NCI-H187 (cell line): ENCODE measurements at regions not wholly inside any gene's neighbourhood (a gene's known extent, or its start where the extent isn't known, plus 50 kb on each side); places are given as distances from the start of the nearest gene placed in this dataset.

ENCODE experiments used
- DNase-seq, 2 experiments: peaks; one replicate each; lab custom pipeline; 2025; lab: John Stamatoyannopoulos, UW

DNA sequence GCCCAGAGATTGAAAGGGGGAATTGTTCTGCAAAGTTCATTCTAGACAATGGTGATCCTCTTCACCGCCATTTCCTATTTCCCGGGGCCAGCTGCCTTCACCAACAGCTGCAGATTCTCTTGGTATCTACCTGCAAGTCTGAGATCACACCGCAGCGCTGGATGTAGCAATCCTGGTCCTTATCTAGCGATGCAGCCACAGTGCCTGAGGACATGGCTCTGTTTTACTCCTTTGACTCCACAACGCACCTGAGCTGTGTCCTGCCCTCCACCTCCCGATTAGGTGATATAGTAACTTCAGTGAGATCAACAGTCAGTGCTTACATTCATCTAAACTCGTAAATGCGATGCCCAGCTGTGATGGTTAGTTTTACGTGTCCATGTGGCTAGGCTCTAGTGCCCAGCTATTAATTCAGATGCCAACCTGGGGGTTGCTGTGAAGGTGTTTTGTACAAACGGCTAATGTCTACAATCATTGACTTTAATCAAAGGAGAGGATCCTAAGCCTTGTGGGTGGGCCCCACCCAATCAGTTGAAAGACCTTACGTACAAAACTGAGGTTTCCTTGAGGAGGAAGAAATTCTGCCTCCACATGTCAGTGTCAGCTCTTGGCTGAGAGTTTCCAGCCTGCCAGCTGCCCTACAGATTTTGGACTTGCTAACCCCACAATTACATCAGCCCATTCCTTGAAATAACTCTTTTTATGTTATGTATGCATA lies 189.8 kb downstream of the SH3BP4 start:
- DNase-seq, result no peak

DNA sequence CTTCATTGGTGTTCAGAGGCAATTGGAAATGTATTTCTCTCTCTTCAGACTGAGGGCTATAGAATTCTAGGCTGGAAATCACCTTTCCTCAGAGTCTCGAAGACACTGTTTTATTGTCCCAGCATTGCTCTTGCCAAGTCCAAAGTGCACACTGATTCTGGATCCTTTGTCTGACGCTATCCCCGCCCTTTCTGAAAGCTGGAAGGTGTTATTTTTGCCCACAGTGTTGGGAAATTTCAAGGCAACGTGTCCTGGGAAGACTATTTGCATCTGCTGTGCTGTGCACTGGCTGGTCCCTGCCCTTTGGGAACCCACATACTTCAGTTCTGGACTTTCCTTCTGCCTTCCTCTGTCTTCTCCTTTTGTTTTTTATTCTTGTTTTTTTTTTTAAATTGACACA lies 190.8 kb downstream of the SH3BP4 start:
- no peak for DNase-seq

DNA sequence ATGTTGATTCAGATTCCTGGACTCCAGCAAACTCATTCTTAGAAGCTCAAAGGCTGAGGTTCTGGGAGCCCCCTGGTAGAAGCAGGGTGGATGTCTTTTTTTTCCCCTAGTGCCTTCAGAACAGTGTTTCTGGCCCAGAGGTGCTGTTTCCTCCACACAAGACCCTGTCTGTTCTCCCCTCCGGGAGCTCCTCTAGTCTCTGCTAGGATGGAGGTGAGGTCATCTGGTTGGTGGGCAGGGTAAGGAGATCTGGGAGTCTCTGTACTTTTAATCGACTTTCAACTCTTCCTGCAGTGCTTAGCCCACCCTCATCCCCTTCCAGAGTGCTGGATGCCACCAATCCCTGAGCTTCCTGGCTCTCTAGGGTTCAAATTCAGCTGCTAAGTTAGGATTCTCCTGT lies 192.0 kb downstream of the SH3BP4 start:
- no peak for DNase-seq

DNA sequence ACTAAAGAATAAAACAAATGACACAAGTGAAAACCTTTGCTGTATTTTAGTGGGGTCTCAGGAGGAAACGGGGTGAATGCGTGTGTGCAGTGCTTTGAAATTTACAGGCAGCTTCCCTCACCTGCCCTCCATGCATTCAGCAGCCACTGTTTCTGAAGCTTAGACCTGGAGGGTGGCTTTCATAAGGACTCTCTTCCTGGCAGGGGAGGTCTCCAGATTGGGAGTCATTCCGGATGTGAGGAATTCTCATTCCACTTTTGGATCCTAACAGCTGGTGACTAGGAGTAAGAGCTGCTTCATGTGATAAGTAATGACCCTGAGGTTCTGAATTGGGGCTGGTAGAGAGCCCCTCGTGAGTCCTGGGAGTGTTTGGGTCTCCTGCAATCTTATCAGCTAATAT lies 192.5 kb downstream of the SH3BP4 start:
- DNase-seq, result no peak

DNA sequence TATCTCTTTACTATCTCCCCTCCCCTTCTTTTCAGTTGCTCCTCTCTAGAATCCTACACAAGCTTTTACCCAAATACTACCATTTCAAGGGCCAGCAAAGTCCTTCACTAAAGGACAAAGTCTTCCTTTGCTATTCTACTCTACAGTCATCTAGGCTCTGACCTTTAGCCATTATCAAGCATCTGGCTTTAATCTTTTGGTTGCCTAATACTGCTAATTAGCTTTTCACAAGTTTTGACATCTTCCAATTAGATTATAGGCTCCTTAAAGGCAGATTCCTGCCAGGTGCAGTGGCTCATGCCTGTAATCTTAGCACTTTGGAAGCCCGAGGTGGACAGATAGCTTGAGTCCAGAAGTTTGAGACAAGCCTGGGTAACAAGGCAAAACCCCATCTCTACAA lies 194.4 kb downstream of the SH3BP4 start:
- no peak for DNase-seq

DNA sequence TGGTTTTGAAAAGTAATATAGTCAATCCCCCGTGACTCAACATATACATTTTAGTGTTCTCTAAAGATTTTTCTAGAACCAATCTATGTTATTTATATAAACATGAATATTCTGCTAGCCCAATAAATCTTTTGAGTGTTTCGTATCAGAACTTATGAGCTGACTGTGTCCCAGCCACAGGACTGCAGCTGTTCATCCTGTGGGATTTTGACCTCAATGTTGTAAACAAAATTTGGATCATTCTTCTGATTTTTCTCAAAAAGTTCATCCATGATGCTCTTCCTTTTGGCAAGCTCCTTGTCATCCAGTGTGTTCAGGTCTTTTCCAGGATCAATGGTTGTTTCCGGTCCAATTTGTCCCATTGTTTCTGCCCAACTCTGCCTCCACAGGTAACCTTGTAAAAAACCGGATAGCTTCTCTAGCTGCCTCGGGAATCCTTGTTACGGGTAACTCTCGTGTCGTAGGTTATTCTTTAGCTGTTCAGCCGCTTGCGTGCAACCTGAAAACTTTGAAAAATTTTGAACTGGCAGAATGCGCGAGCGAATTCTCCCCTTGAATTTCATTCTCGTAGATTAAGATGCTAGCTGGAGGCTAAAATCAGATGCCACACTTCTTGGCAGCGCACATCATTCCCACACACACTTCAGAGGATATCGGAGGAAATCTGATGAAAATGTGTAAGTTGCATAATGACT lies 195.2 kb downstream of the SH3BP4 start:
- DNase-seq, result no peak

DNA sequence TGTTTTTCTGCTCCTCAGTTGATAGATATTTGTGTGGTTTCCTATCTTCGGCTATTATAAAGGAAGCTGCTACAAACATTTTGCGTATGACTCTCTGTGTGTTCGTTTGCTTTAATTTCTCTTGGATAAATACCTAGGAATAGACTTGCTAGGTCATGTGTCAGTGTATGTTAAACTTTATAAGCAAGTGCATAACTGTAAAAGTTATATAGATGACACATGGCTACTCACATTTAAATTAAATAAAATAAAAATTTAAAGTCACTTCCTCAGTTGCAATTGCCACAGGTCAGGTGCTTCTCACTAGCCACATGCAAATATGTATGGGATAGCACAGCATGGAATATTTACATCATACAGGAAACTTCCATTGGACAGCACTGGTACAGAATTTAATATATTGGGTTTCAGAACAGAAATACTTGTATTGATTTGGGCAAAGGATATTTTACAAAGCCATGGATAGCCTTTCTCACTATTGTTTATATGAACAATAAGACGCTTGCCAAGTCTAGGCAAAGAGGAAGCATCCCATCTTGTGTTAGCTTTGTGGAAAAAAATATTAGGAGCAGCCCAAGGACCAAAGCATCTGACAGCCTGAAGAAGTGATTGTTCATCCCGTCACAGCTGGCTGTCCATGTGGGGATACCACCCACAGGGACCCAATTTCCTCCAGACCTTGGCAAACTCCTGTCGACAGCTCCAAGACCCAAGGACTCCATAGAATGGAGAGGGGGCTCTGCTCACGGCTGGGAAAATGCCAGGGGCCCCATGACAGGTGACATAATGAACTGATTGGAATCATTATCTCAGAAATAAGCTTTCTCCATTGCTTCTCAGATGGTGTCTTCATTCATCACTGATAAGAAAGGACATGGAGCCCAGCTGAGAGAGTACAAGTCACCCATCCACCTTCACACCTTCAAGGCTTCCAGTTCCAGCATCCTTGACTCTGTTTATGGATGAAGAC lies 196.7 kb downstream of the SH3BP4 start:
- no peak for DNase-seq

DNA sequence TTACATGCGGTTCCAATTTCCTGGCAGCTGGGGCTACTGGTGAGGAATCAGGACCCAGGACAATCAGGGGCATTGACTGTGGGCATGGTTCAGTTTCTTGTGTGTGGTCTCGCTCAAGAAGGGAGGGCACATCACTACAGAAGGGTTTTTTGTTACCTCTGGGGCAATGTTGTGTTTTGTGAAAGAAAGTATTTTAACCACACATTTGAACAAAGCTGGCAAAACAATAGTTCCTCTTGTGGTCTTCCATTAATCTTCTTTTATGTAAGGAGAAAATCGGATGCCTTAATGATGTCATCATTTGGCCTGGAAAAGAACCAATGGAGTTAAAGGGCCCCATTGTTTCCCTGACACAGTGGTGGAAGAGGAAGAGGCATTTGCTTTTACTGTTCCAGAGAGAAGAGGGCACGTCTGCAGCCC lies 197.4 kb downstream of the SH3BP4 start:
- DNase-seq, result no peak

DNA sequence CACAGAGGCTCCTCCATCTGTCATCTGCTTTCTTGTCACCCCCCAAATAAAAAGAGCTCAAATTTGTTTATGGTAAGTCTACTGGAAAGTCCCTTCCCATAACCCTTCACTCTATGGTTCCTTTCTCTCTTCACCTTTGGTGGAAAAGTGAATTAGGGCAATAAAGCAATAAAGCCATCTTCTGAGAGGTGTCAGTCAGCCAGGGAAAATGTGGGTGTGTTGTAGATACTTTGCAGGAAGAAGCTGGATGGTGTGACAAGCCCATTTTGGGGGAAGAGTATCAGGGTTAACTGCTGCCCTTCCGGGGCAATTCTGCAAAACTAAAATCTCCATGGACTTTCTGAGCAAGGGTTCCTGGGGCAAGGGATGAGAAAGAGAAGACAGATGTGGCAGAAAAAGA lies 197.9 kb downstream of the SH3BP4 start:
- DNase-seq, result no peak

DNA sequence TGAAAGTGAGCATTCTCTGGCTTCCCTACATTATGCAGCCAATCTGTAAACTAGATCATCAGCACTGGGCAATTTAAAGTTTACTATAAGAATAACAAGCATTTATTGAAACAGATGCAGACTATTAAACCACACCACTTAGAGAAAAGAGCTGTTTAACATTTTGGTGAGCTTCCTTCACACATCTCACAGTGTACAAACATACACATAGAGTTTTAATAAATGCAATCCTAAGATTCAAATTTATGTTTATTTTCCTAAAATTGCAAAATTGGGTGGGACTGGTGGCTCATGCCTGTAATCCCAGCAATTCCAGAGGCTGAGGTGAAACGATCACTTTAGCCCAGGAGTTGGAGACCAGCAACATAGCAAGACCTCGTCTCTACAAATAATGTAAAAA lies 199.3 kb downstream of the SH3BP4 start:
- DNase-seq, result no peak

DNA sequence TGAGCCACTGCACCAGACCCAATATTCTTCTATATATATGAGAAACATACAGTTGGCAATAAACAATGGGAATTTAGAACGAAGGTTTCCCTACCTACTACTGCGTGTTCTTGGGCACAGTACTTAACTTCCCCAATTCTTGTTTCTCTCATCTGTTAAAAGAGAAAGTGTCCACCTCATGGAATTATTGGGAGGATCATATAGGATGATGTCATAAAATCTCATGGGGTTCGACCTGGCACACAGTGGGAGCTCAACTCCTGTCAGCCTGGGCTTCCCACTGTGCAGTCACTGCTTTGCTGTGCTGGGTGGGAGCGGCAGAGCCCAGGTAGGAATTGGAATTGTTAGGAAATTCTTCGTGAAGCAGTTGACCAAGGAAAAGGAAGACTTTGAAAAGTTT lies 203.3 kb downstream of the SH3BP4 start:
- DNase-seq, result no peak

DNA sequence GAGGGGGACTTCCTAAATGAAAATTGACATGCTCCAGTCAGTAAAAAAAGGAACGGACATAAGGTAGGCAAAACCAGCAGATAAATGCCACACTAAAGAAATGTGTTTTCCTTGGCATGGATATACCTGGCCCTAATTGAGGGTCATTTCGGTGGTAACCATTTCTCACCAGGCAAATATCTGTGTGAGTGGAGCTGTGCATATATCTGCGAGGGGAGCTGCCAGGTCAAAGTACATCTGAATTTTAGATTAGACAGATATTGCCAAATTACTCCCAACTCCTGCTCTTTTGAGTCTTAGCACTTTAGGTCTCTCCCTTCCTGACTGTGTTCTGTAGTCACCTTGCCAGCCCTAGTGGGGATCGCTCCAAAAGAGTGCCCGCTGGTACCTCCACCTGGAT lies 204.2 kb downstream of the SH3BP4 start:
- DNase-seq, result no peak

DNA sequence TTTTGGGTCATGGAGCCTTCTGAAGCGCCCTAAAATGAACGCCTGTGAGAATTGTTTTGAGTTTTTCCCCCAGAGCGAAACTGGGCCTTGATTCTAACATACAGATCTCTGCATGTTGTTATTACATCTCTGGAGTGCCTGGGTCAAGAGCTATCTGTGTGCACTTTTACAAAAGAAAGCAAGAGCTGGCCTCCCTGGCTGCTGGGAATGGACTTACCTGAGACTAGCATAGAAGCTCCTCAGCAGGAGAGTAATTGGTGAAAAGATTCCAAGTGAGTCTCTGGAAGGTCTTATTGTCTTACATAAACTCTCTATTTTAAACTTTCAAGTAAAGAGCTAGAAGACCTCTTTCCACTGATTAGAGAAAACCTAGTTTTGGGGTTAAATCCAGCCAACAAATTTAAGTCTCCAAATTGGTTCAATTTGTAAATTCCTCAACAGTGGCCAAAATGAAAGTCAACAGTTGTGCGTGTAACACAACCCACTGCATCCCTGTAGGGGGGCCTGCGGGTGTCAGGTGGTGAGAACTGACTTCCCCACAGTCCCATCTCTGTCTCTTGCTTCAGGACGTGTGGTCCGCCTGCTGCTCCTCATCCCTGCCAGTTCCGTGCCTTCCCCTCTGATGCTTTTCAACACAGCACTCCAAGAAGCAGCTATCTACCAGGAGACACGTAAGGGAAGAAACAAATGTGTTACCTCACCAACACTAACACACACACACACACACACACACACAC lies 206.1 kb downstream of the SH3BP4 start:
- DNase-seq, result no peak

DNA sequence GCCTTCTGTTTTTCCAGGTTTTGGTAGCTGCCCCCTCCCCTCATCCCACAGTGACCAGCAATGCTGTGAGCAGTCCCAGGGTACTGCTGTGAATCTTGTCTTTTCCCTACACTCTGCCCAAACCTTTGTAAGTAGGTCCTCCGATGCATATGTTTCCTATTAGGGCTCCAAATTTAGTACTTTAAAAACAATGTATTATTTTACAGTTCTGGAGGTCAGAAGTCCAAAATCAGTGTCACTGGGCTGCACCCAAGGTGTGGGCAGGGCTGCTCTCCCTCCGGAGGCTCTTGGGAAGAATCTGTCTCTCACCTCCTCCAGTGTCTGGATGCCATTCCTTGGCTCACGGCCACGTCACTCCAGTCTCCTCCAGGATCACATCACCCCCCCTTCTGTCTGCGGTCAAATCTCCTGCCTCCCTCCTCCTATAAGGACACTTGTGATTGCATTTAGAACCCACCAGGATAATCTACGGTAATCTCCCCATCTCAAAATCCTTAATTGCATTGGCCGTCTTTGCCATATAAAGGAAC lies 208.5 kb downstream of the SH3BP4 start:
- no peak for DNase-seq

DNA sequence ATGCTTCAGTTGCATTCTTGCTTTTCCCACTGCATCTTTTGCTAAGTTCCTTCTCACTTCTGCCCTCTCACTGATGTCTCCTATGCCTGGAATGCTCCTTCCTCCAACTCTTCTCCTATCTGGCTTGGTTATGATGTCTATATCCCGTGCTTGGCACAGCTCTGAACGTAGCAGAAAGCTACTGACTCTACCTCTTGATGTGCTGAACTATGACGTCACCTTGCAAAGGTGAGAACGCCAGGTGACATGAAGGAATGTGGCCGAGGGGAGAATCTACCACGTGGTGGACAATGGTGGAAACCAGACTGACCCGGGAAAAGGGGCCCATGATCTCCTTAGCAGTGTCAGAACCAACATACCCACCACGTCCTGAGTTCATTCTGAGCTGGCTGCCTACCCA lies 209.7 kb downstream of the SH3BP4 start:
- DNase-seq, result no peak

DNA sequence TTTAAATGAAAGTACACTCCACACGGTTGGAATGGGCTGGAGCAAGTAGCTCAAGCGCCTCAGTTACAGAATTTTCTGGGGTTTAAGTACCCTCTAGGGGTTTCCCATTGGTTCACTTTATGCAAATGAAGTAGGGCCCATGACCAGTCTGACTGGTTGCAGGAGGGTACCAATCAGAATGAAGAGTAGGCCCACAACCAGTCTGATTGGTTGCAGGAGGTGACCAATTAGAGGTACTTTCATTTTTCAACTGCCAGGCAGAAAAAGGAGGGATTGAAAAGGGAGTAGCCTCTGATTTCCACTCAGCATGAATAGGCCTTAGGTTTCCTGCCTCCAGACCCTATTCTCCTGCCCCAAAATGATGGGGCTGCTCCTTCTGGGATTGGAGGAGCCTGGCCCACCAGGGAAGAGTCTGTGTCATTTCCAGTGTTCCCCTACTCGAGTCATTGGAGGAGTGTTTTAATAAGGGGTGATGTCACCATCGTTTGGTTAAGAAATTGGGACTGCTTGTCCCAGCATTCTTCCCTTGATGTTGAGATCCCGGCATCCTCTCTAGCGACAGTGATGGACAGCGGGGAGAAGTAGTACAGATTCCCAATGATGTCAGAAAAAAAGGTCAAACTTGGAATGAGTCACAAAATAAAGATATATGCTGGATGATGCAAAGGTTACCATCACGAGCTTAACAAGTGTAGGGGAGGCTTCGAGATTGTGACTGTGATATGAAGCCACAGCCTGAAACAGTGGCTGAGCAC lies 210.4 kb downstream of the SH3BP4 start:
- DNase-seq, result no peak

DNA sequence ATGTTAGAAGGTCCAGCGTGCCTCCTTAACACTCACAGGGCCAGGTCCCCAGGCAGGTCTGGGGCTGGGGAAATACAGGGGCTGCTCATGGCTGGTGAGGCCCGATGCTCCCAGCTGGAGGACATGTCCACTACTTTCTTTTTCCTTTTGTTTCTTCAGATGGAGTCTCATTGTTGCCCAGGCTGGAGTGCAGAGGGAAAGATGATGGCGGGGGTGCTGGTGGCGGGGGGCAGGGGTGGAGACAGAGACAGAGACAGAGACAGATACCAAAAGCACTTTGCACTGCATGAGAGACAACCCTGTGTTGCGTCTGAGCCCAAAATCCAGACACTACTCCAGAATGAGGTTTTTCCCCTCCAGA lies 211.0 kb downstream of the SH3BP4 start:
- DNase-seq, result no peak

DNA sequence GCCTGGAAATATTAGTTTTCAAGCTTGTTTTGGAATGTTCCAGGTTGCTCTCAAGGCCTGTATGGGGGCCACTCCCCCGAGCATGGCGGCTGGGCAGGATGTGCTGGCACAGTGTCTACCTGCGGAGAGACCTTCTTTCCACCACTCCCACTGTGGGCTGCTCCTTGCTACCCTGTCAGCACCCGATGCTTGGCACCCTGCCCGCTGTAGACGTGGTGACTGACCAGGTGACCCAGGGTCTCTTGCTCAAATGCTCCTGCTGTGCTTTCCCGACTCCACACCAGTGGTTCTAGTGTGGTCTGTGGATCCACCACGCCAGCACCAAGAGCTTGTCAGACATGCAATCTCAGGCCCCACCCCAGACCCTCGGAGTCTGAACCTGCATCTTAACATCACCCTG lies 213.3 kb downstream of the SH3BP4 start:
- no peak for DNase-seq

DNA sequence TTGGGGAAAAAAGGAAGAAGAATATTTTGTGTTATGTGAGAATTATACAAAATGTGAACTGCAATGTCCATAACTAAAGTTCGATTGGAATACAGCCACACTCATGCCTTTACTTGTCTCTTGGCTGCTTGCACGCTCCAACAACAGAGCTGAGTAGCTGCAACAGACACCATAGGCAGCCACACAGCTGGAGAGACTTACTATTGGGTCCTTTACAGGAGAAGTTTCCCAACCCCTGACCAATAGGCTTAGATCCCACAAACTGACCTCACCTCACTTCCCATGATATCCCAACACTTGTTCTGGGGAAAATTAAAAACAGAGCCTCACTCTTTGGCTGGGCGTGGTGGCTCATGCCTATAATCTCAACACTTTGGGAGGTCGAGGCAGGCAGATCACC lies 213.8 kb downstream of the SH3BP4 start:
- DNase-seq, result no peak

DNA sequence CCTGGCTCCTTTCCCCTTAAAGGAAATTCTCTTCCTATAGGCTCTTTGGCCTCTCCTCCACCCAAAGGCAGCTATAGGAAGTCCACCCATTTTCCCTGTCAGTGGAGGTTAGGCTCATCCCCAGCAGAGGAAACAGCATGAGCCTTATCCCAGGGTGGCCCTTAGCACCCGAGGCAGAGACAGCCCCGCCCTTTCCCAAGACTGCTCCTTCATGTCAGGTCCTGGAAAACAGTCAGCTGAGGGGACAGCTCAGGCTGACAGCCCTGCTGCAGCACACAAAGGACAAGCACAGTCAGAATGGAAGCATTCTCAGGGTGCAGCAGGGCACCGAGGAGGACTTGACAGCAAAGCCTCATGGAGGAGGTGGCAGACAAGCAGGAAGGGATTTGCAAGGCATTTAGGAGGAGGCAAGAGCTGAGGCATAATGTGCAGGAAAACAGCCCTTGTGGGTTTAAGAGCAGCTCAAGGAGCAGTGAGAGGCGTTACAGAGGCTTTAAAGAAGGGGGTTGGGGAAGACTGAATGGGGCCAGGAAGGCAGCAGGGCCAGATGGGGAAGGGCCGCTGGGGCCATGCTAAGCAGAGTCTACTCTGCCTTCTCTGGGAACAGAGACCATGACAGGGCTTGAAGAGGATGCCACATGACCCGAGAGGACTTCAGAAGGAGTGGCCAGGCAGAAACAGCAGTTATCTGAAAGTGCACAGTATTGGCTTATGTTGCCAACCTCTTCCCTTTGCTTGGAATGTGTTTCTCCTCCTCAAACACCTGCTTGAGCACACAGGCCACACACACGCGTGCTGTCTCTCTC lies 216.6 kb downstream of the SH3BP4 start:
- DNase-seq, result no peak
